Glomerular visceral epithelial cell (primary cell): ENCODE measurements at regions not wholly inside any gene's neighbourhood (a gene's known extent, or its start where the extent isn't known, plus 50 kb on each side); places are given as distances from the start of the nearest gene placed in this dataset.
"Not testable (repeated sequence)": the region's sequence is repeated elsewhere in the genome, so short reads cannot be mapped to it uniquely, and the experiment has no call there.

ENCODE experiments used
- DNase-seq: peaks from one replicate; pipeline ENCODE4 v3.0.0-alpha.2; 2016; ENCODE audit errors: extremely low spot score

DNA sequence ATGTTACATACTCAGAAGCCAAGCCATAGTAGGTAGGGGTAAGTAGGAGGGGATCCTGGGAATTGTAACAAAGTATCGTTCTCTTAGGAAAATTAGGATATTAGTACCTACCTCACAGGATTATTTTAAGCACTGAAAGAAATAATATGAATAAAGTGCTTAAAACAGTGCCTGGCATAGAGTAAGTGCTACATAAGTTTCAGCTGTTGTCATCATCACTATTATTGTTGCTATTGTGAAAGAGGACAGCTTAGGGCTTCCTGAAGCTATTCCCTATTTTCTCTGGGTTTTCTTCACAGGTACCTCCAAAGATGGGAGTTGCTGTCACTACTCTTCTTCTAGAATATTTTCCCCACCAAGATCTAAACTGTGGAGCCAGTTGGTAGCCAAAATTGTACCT is 443.7 kb upstream of the FGF16 start:
- DNase-seq = no peak

DNA sequence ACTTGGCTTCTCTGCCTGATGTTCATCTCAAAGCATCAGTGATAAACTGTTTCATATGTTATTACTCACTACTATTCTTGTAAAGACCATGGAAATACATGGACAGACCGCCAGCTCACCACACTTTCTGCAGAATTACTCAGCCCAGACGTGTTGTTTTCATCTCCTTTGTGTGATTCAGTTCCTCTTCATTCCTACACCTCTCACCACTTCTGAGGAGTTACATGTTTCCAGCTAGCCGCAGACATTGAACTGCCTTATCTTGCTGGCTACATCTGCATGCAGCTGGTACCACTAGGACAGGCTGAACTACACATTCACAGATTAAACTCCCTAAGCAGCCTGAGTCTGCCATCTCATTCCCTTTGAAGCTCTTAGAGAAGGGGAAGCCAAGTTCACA is 443.2 kb upstream of the FGF16 start:
- DNase-seq = no peak

DNA sequence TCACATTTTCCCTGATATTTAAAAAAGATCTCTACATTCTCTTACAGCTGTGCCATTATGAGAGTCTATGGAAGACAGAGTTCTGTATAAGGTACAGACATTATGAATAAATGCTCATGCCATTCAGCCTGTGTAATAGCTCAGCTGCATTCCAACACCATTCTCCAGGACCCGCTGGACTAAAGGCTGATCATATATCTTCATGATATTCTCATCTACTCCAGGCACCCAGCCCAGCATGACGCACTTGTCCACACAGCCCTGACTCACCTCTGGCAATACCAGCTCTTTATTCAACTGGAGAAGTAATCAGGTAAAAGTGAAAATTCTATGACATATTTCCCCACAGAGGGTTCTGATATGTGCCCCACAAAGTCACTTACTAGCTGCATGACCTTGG is 437.5 kb upstream of the FGF16 start:
- no peak for DNase-seq

DNA sequence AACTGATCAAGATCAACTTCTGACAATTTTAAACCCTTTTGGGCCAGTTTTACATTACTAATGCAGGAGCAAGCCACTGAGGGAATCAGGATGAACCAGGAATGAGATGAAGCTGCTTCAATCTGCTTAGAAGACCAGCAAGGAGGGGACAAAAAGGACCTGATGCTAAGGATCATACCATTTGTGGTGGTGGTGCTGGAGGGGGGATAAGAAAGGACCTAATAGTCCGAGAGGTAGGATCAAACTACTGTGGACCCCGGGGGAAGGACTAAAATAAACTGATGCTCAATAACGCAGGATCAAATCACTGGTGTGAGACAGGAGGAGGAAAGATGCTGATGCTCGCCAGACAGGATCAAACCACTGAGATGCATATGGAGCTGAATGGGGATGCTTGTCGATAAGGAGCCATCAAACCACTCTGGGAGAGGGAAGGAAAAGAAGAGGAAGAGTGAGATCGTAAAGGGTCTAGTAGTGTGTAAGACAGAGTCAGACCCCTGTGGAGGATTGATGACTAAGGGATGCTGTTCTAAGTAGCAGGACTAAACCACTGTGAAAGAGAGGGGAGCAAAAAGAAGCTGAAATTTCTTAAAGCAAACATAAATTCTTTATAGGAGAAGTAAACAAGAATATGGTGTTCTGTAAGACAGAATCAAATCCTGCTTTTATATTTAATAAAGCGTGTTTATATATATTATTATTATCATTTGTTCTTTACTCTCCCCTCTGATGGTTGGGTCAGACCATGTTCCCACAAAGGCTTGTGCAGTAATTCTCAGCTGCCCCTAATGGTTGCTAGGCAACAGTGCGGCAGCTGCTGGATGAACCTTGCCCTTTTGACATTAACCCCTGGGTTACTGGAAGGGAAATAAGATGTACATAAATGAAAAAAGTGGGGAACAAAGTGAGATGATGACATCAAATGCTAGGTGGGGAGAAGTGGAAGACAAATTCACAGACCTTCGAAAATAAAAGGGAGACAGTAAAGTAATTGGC is 432.5 kb upstream of the FGF16 start:
- no peak for DNase-seq

DNA sequence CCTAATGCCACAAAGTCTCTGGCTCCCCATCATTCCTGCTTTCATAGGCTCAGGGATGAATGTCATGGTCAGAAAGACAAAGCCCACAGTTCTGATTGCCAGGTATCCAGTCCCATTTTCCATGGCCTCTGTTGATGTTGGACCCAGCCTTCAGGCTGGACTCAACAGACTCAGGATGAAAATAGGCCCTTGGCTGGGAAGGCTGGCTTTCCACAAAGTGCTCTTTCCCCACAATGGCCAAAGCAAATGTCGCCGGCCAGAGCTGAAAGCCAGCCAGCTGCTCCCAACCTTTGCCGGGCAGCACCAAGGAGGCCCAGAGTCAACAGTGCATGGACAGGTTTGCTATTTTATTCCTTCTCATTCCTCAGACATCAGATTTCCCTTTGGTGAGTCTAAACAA is 430.1 kb upstream of the FGF16 start:
- no peak for DNase-seq

DNA sequence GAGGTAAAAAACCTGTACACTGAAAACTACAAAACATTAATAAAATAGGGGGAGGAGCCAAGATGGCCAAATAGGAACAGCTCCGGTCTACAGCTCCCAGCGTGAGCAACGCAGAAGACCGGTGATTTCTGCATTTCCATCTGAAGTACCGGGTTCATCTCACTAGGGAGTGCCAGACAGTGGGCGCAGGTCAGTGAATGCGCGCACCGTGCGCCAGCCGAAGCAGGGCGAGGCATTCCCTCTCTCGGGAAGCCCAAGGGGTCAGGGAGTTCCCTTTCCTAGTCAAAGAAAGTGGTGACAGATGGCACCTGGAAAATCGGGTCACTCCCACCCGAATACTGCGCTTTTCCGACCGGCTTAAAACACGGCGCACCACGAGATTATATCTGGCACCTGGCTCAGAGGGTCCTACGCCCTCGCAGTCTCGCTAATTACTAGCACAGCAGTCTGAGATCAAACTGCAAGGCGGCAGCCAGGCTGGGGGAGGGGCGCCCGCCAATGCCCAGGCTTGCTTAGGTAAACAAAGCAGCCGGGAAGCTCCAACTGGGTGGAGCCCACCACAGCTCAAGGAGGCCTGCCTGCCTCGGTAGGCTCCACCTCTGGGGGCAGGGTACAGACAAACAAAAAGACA is 400.9 kb upstream of the FGF16 start:
- not testable (repeated sequence) for DNase-seq

DNA sequence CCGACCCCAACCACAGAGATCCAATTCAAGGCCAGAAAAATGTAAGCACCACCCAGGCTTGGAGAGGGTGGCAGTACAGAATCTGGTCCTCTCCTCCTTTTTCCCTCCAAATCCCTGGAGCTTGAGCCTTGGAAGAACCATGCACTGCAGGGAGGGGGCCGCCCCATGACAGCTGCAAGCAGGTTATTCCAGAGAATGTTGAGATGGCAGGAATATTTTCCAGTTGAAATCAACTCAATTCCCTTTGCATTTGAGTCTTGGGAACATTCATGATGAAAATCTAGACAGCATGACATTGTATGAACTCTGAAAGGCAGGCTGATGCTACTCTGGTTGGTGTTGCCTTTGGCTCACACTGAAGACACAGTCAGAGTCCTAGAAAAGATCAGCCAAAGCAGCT is 386.6 kb upstream of the FGF16 start:
- no peak for DNase-seq

DNA sequence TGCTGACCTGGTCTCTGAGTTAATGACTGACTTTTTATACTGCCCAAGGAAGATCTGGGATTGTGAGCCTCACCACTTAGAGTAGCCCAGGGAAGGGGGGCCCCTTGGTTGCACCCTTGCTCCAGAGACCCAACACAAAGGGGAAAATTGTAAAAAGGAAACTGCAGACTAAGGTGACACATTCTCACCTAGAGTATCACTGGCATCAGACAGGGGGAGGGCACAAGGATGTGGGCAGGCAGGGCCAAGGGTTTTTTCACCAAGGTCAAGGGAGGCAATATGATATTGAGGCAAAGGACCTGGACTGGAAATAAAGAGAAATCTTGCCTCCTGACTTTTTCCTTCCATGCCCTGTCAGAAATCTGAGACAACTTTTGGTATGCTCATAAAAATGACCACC is 386.2 kb upstream of the FGF16 start:
- DNase-seq = no peak

DNA sequence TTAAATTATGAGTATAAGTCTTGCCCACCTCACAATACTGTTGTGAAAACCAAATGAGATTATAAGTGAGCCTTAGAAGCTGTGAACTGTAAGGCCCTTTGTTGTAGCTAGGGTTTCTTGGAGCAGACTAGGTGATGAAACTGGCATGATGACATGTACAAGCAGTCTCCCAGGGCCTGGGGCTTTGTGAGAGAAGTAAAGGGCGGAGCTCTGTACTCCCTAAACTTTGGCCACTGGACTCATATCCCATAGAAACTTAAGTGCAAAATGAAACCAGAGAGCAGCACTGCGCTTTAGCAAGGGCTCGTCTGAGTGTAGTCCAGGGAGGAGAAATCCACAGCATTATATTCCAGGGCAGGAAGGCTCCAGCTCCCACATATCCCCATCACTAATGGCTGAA is 385.6 kb upstream of the FGF16 start:
- DNase-seq = no peak

DNA sequence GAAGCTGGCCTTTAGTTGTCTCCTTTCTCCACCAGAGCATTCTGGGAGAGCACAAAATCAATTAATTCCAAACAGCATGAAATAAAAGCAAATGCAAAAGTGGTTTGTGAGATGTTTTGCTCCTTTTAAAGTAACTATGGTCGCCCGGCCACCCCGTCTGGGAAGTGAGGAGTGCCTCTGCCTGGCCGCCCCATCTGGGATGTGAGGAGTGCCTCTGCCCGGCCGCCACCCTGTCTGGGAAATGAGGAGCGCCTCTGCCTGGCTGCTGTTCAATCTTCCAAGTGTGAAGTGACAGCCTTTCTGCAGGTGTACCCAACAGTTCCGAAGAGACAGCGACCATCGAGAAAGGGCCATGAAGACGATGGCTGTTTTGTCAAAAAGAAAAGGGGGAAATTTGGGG is 381.3 kb upstream of the FGF16 start:
- no peak for DNase-seq

DNA sequence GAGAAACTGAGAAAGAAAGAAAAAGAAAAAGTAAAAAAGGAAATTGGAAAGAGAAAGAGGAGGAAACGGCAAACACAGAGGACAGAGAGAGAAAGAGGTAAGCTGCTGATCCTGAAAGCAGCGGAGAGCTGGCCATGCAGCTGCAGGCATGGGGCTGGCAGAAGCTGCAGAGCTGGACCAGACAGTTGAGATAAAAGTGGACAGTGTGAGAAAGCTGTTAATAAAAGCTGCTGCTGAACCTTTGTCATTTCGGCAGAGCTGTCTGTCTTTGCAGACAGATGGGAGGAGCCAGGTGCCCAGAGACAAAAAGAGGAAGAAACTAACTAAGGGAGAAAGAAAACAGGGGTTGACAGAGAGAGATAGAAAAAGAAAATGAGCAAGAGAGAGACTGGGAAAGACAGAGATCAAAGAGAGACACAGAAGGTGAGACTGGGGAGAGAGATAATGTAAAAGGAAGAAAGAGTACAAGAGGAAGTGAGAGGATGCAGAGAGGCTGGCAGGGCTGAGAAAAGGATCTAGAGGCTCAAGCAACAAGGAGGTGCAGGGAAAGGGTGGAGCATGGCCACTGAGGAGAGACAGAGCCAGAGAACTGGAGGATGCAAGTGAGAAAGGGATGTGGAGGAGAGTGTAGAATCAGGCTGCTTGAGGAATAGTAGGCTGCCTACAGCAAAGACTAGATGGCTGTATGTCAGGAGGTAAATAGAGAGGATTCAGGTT is 376.8 kb upstream of the FGF16 start:
- DNase-seq = no peak

DNA sequence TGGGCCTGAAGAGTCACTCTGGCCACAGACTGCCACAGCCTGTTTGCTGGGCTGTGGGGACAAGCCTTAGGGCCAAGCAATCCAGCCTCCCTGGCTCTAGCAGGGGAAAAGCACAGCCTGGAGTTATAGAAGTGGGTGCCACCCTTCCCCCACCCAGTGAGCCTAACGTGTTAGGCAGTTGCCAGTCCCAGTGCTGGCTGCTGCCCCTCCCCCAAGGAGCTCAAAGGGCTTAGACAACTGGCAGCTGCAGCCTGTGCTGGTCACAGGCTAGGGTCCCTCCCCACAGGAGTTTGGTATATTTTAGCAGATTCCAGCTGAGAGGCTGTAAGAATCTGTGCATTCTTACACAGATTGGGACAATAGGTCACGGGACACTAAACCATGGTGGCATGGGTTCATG is 370.3 kb upstream of the FGF16 start:
- DNase-seq = no peak

DNA sequence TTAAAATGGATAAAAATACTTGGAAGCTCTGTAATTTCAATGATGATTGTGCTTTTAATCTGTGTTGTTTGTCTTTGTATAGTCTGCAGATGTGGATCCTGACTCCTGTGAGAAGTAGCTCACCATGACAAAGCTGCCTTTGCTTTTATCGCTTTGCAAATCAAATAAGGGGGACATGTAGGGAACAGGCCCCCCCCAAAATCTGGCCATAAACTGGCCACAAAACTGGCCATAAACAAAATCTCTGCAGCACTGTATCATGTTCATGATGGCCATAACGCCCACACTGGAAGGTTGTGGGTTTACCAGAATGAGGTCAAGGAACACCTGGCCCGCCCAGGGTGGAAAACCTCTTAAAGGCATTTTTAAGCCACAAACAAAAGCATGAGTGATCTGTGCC is 366.0 kb upstream of the FGF16 start:
- not testable (repeated sequence) for DNase-seq

DNA sequence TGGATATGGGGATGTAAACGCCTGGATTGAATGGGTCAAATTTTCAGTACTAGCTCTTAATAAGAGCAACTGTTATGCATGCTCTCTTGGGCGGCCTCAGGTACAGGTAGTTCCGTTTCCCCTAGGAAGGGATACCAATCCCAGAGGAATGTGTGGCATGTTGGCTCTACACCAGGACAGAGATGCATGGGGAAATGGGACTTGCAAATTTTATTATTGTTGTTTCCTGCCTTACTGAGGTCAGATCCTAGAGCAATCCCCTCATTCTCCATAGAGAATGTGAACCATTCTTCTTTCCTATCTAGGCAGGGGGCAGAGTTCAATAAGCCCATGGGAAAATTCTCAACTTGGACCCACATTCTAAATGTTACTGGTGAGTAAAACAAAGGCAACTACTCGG is 361.8 kb upstream of the FGF16 start:
- DNase-seq = no peak

DNA sequence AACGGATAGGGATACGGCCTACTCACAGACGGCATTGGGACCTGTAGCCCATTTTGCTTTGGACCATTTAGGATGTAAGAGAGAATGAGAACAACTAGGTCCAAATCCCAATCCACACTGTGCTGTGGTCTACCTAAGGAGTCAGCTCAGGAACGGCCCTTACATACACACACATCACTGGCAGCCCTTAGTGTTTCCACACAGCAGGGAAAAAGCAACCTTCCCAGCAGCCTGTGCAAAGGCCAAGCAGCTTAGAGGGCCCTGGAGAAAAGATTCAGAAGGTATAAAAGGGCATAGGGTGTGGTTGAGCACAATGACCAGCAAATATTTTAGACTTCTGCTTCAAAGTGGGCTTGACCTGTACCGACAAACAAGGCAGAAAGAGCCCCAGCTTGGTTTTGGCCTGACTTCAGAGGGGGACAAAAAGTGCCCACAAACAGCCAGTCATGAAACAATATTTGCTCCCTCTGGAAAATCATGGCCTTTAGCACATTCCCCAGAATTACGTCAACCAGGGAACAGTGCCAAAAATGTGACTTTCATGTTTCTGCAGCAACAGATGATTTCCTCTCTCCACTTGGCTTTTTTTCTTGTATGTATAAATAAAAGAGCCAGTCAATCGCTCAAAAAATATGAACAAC is 359.5 kb upstream of the FGF16 start:
- no peak for DNase-seq

DNA sequence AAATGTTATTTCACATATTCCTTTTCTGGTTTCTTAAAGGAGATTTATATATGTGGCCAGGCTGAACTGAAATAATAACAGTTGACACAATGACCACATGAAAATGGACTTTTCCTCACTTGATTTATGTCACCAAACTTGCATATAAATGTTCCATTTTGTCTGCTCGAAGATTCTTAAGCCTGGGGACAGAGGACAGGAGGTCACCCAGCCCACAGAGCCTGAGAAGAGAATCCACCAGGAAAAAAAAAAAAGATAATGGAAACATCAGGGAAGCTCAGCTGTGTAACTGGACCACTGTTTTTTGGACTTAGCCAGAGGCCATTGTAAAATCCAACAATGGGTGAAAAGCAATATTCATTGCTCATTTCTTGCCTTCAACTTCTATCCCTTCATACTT is 359.0 kb upstream of the FGF16 start:
- DNase-seq = no peak

DNA sequence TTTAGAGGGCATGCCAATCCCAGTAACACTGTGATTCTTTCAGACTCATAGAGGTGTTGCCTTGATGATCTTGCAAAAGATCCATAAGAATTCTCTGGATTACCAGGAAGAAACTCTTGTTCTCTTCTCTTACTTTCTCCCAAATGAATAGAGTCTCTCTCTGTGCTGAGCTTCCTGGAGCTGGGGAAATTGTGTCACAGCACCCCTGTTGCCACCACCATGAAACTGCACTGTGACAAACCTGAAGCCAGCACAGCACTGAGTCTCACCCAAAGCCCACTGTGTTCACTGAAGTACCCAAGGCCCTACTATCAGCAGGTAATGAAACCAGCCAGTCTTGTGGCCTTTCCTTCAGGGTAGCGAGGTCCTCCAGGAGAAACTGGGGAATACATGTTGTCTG is 332.7 kb upstream of the FGF16 start:
- no peak for DNase-seq

DNA sequence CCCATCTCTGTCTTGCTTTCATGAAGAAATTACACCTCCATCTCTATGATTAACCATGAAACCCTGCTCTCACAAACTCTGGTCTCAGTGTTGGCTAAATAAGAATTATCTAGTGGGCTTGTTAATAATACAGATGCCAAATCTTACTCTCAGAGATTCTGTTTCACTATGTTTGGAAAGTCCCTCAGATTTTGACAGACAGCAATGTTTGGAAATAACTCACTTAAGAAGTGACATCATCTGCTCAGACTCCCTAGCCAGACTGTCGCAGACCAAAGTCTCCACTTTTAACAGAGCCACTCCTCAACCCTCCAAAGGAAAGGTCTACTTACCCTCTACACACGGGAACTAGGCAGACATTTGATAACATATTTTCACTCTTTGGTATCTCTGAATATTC is 328.5 kb upstream of the FGF16 start:
- DNase-seq = no peak

DNA sequence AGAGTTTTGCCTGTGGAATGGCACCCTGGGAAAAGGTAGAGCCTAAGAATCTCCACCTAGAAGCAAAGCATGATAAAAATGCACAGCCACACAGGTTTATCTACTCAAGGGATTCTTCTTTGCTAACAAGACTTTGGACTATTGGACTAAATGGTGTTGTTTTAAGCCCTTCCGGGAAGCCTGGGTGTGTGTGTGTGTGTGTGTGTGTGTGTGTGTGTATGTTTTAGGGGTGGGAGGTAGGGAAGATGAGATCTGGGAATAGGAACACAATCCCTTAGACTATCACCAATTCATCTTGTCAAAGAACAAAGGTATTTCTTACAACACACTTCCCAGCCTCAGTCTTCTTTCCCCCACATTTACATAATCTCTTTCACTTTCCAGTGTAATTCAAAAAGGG is 327.5 kb upstream of the FGF16 start:
- no peak for DNase-seq

DNA sequence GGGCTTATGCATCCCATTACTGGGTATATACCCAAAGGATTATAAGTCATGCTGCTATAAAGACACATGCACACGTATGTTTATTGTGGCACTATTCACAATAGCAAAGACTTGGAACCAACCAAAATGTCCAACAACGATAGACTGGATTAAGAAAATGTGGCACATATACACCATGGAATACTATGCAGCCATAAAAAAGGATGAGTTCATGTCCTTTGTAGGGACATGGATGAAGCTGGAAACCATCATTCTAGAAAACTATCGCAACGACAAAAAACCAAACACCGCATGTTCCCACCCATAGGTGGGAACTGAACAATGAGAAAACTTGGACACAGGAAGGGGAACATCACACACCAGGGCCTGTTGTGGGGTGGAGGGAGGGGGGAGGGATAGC is 323.3 kb upstream of the FGF16 start:
- DNase-seq = not testable (repeated sequence)

DNA sequence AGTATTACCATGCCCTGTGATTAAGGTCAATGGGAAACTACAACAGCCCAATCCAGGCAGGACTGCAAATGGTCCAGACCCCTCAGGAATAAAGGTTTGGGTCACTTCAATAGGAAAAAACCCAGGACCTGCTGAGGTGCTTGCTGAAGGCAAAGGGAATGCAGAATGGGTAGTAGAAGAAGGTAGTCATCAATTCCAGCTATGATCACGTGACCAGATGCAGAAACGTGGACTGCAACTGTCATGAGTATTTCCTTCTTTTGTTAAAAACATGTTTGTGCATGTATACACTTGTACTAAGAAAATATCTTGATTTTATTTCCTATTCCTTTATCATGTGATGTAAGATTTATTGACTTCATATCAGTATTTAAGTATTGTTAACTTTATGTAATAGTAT is 319.6 kb upstream of the FGF16 start:
- DNase-seq = not testable (repeated sequence)

DNA sequence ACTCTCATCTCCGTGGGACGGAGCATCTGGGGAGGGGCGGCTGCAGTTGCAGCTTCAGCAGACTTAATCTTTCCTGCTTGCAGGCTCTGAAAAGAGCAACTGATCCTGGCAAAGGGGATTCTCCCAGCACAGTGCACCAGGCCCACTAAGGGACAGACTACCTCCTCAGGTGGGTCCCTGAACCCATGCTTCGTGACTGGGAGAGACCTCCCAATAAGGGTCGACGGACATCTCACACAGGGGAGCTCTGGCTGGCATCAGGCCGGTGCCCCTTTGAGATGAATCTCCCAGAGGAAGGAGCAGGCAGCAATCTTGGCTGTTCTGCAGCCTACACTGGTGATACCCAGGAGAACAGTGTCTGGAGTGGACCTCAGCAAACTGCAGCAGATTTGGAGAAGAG is 303.3 kb upstream of the FGF16 start:
- DNase-seq = no peak
